Tibial nerve (tissue), 4 donors: ENCODE measurements at regions not wholly inside any gene's neighbourhood (a gene's known extent, or its start where the extent isn't known, plus 50 kb on each side); places are given as distances from the start of the nearest gene placed in this dataset.

Source experiments
- DNase-seq, 2 donors: peaks; one replicate each; pipeline ENCODE4 v3.0.0-alpha.2; 2019; ENCODE audit warnings: low spot score in 2 of 2
- H3K27ac ChIP-seq, 4 donors: fragments of 200-600 bp; sonication (generic) in 3 of 4; one replicate each; pipeline ENCODE4 v1.5.1; 2017 to 2019; ENCODE audit warnings: mild to moderate bottlenecking in 1 of 4
- H3K27me3 ChIP-seq, 2 donors: fragments of 200-600 bp; sonication (generic) in 1 of 2; one replicate each; pipeline versions ENCODE4 v1.5.1 to v1.6.0; 2017 to 2019
- H3K36me3 ChIP-seq, 3 donors: fragments of 200-600 bp; sonication (generic); one replicate each; pipeline ENCODE4 v1.5.1; 2018 to 2019
- H3K4me1 ChIP-seq, 4 donors: fragments of 200-600 bp; sonication (generic) in 3 of 4; one replicate each; pipeline ENCODE4 v1.5.1; 2017 to 2019
- H3K4me3 ChIP-seq, 4 donors: fragments of 200-600 bp; sonication (generic) in 3 of 4; one replicate each; pipeline ENCODE4 v1.5.1; 2017 to 2019; ENCODE audit warnings: mild to moderate bottlenecking in 1 of 4, moderate library complexity in 1 of 4
- H3K9me3 ChIP-seq, 4 donors: fragments of 200-600 bp; sonication (generic) in 3 of 4; one replicate each; pipeline ENCODE4 v1.5.1; 2017 to 2019
- CTCF ChIP-seq, 5 experiments: fragments of 200-600 bp in 3 of 5; fragments of 450-650 bp in 2 of 5; sonication (generic) in 3 of 5; IDR thresholded peaks; one replicate each; pipeline ENCODE4 v1.5.1; 2016 to 2019; ENCODE audit warnings: antibody characterized with exemption in 5 of 5, mild to moderate bottlenecking in 3 of 5, moderate library complexity in 2 of 5
- EP300 ChIP-seq, 2 donors: sonication (generic); formaldehyde crosslinking; IDR thresholded peaks; one replicate each; pipeline ENCODE4 v1.6.1; 2017; ENCODE audit warnings: antibody characterized with exemption in 2 of 2, mild to moderate bottlenecking in 1 of 2
- POLR2A ChIP-seq, 2 donors: fragments of 450-650 bp; IDR thresholded peaks; one replicate each; pipeline ENCODE4 v1.6.1; 2017; ENCODE audit warnings: antibody characterized with exemption in 2 of 2, mild to moderate bottlenecking in 2 of 2, moderate library complexity in 2 of 2
- WGBS, 2 donors: methylation state at CpG; one replicate each; pipeline ENCODE4 v1.1.5; 2018; 5-methylcytosine and 5-hydroxymethylcytosine counted together

- no peak for DNase-seq
- H3K4me1 ChIP-seq: no peaks in the 10 kb centered on the region
- H3K27ac ChIP-seq: no peak overlapping the region
- H3K27me3 ChIP-seq: no peaks in the 10 kb centered on the region
- WGBS, 2 donors: 62 to 68% methylated on average over 2 of the region's 2 CpGs
- TF ChIP-seq EP300 (IDR thresholded peaks at IDR 0.05): peak in 1 of 2 donors; percentile 23
- no peak for TF ChIP-seq CTCF (IDR thresholded peaks at IDR 0.05)
- H3K9me3 ChIP-seq: no peaks in the 10 kb centered on the region
- H3K4me3 ChIP-seq: no peak overlapping the region
- no peaks in the 10 kb centered on the region for H3K36me3 ChIP-seq
These were observed 381.3 kb upstream of the FAM47C start for GRCh38 chrX:36626898-36627297.

GRCh38 chrX:36640232-36640631 is 367.9 kb upstream of the FAM47C start:
- no peaks in the 10 kb centered on the region for H3K9me3 ChIP-seq
- TF ChIP-seq EP300 (IDR thresholded peaks at IDR 0.05) (no peak), POLR2A (IDR thresholded peaks at IDR 0.05) (no peak), CTCF (IDR thresholded peaks at IDR 0.05) (no peak)
- no peaks in the 10 kb centered on the region for H3K36me3 ChIP-seq
- H3K4me1 ChIP-seq: no peaks in the 10 kb centered on the region
- H3K27ac ChIP-seq: no peak overlapping the region
- H3K27me3 ChIP-seq: no peaks in the 10 kb centered on the region
- 81 to 98% methylated on average over 4 of the region's 4 CpGs for WGBS, 2 donors
- no peak overlapping the region for H3K4me3 ChIP-seq
- DNase-seq: no peak

GRCh38 chrX:36642052-36642451 is 366.1 kb upstream of the FAM47C start:
- no peak for DNase-seq
- TF ChIP-seq CTCF (IDR thresholded peaks at IDR 0.05): no peak
- TF ChIP-seq EP300 (IDR thresholded peaks at IDR 0.05): no peak
- TF ChIP-seq POLR2A (IDR thresholded peaks at IDR 0.05): no peak
- Histone ChIP-seq H3K36me3 (no peaks in the 10 kb centered on the region), H3K27me3 (no peaks in the 10 kb centered on the region), H3K27ac (no peak overlapping the region), H3K9me3 (no peaks in the 10 kb centered on the region), H3K4me1 (no peaks in the 10 kb centered on the region), H3K4me3 (no peak overlapping the region)
- WGBS, 2 donors: 61 to 75% methylated on average over 3 of the region's 3 CpGs

- Histone ChIP-seq H3K27me3 (no peaks in the 10 kb centered on the region), H3K27ac (no peak overlapping the region), H3K4me1 (no peaks in the 10 kb centered on the region), H3K36me3 (no peaks in the 10 kb centered on the region), H3K4me3 (no peak overlapping the region), H3K9me3 (no peaks in the 10 kb centered on the region)
- DNase-seq: no peak
- TF ChIP-seq EP300 (IDR thresholded peaks at IDR 0.05): no peak
- TF ChIP-seq POLR2A (IDR thresholded peaks at IDR 0.05): no peak
- TF ChIP-seq CTCF (IDR thresholded peaks at IDR 0.05): no peak
- WGBS, 2 donors: 24 to 47% methylated on average over 3 of the region's 3 CpGs
These were observed 357.5 kb upstream of the FAM47C start for GRCh38 chrX:36650622-36651021.

GRCh38 chrX:36683507-36683906 is 324.7 kb upstream of the FAM47C start:
- DNase-seq: no peak
- no peaks in the 10 kb centered on the region for H3K4me1 ChIP-seq
- H3K9me3 ChIP-seq: no peaks in the 10 kb centered on the region
- H3K27me3 ChIP-seq: no peaks in the 10 kb centered on the region
- H3K36me3 ChIP-seq: no peaks in the 10 kb centered on the region
- no peak overlapping the region for H3K4me3 ChIP-seq
- H3K27ac ChIP-seq: no peak overlapping the region
- 77 to 82% methylated on average over 1 of the region's 1 CpG for WGBS, 2 donors
- TF ChIP-seq POLR2A (IDR thresholded peaks at IDR 0.05) (no peak), CTCF (IDR thresholded peaks at IDR 0.05) (no peak), EP300 (IDR thresholded peaks at IDR 0.05) (no peak)
